ENCODE measurements at regions not wholly inside any gene's neighbourhood (a gene's known extent, or its start where the extent isn't known, plus 50 kb on each side); places are given as distances from the start of the nearest gene placed in this dataset.

GRCh38 chr3:34675383-34676120 is 877.1 kb downstream of the PDCD6IP start:
- Histone ChIP-seq H3K4me3 (no peak overlapping the region), H4K20me1 (ENCODE audit: control insufficient read depth, insufficient read depth) (no peaks in the 10 kb centered on the region), H3K27me3 (replicated peaks in 1 of 2; ENCODE audit: control insufficient read depth in 2 of 2, insufficient read depth in 2 of 2, low read length in 1 of 2) (no peaks in the 10 kb centered on the region), H3K9ac (ENCODE audit: control insufficient read depth, insufficient read depth, low read length) (no peak overlapping the region), H3K79me2 (ENCODE audit: control insufficient read depth, insufficient read depth, low read length) (no peaks in the 10 kb centered on the region), H2AFZ (ENCODE audit: control insufficient read depth, low read depth, low read length) (no peak overlapping the region), H3K27ac (ENCODE audit: control insufficient read depth, insufficient read depth) (no peak overlapping the region), H3K4me2 (ENCODE audit: control insufficient read depth, insufficient read depth) (no peak overlapping the region), H3K9me3 (replicated peaks; ENCODE audit: control insufficient read depth, insufficient read depth, low read length) (no peaks in the 10 kb centered on the region), H3K36me3 (ENCODE audit: control insufficient read depth in 2 of 2, insufficient read depth in 2 of 2, low read length in 1 of 2) (no peaks in the 10 kb centered on the region), H3K4me1 (ENCODE audit: control insufficient read depth, insufficient read depth, low read length) (no peaks in the 10 kb centered on the region)
- FAIRE-seq (no peak), ATAC-seq (no peak), DNase-seq (ENCODE audit: low read depth, low spot score) (no peak)
- SMC1A ChIA-PET (ENCODE audit: uncharacterized antibody, unreplicated experiment): interaction anchor here (1.0 kb wide), 1 partner anchor 8 kb away, joined by 4 read pairs; no protein-coding TSS in a partner anchor
- CTCF ChIA-PET: no interaction called here
- POLR2A ChIA-PET: no interaction called here
- TF ChIP-seq CHD2 (IDR thresholded peaks at IDR 0.05; ENCODE audit: borderline replicate concordance, low read depth, low read length) (no peak), BCL3 (IDR thresholded peaks at IDR 0.05; ENCODE audit: borderline replicate concordance, insufficient read depth, low read depth, low read length, poor library complexity, severe bottlenecking) (no peak), ZNF207 (IDR thresholded peaks at IDR 0.05; ENCODE audit: borderline replicate concordance) (no peak)
- in situ Hi-C loops (cut with MboI) (loop anchor here (25.0 kb wide), 1 partner anchor 688 kb away; no protein-coding TSS in a partner anchor), intact Hi-C loops (cut with micrococcal nuclease; ENCODE audit: unreplicated experiment) (no loop called here)
- RAD21 ChIA-PET (ENCODE audit: unreplicated experiment): no interaction called here
- no TSS peak for BruUV-seq (replicated peaks)
- 0% methylated on average over 2 of the region's 2 CpGs for WGBS (ENCODE audit: insufficient coverage, insufficient replicate concordance, low lambda C conversion rate, missing lambda C conversion rate)

GRCh38 chr3:34676436-34676835 is 878.0 kb downstream of the PDCD6IP start:
- RAD21 ChIA-PET (ENCODE audit: unreplicated experiment): no interaction called here
- POLR2A ChIA-PET: no interaction called here
- Histone ChIP-seq H3K4me2 (ENCODE audit: control insufficient read depth, insufficient read depth) (no peak overlapping the region), H3K4me1 (ENCODE audit: control insufficient read depth, insufficient read depth, low read length) (no peaks in the 10 kb centered on the region), H3K27ac (ENCODE audit: control insufficient read depth, insufficient read depth) (no peak overlapping the region), H4K20me1 (ENCODE audit: control insufficient read depth, insufficient read depth) (no peaks in the 10 kb centered on the region), H3K36me3 (ENCODE audit: control insufficient read depth in 2 of 2, insufficient read depth in 2 of 2, low read length in 1 of 2) (no peaks in the 10 kb centered on the region), H2AFZ (ENCODE audit: control insufficient read depth, low read depth, low read length) (no peak overlapping the region), H3K4me3 (no peak overlapping the region), H3K9me3 (replicated peaks; ENCODE audit: control insufficient read depth, insufficient read depth, low read length) (no peaks in the 10 kb centered on the region), H3K79me2 (ENCODE audit: control insufficient read depth, insufficient read depth, low read length) (no peaks in the 10 kb centered on the region), H3K9ac (ENCODE audit: control insufficient read depth, insufficient read depth, low read length) (no peak overlapping the region), H3K27me3 (replicated peaks in 1 of 2; ENCODE audit: control insufficient read depth in 2 of 2, insufficient read depth in 2 of 2, low read length in 1 of 2) (no peaks in the 10 kb centered on the region)
- ATAC-seq (no peak), DNase-seq (ENCODE audit: low read depth, low spot score) (no peak), FAIRE-seq (no peak)
- in situ Hi-C loops (cut with MboI): loop anchor here (25.0 kb wide), 1 partner anchor 689 kb away; no protein-coding TSS in a partner anchor
- SMC1A ChIA-PET (ENCODE audit: uncharacterized antibody, unreplicated experiment): no interaction called here
- no TSS peak for BruUV-seq (replicated peaks)
- WGBS (ENCODE audit: insufficient coverage, insufficient replicate concordance, low lambda C conversion rate, missing lambda C conversion rate): 15% methylated on average over 3 of the region's 3 CpGs
- CTCF ChIA-PET: no interaction called here
- intact Hi-C loops (cut with micrococcal nuclease; ENCODE audit: unreplicated experiment): no loop called here
- TF ChIP-seq POLR2AphosphoS5 (IDR thresholded peaks at IDR 0.05; ENCODE audit: low read length) (no peak), HDAC6 (IDR thresholded peaks at IDR 0.05; ENCODE audit: unreplicated experiment) (no peak), ZNF24 (IDR thresholded peaks at IDR 0.05) (no peak), TBL1XR1 (IDR thresholded peaks at IDR 0.05; ENCODE audit: low read depth, low read length) (no peak), CHD2 (IDR thresholded peaks at IDR 0.05; ENCODE audit: borderline replicate concordance, low read depth, low read length) (no peak), ASH2L (IDR thresholded peaks at IDR 0.05; ENCODE audit: borderline replicate concordance, low read depth) (no peak), ZBED1 (IDR thresholded peaks at IDR 0.05; ENCODE audit: borderline replicate concordance) (no peak), KAT2A (conservative IDR thresholded peaks at IDR 0.05; ENCODE audit: control insufficient read depth, low read depth, low read length) (no peak), ATF7 (IDR thresholded peaks at IDR 0.05; ENCODE audit: low read depth) (no peak), IRF3 (IDR thresholded peaks at IDR 0.05) (no peak)
